LNCAP (cell line): ENCODE measurements at regions not wholly inside any gene's neighbourhood (a gene's known extent, or its start where the extent isn't known, plus 50 kb on each side); places are given as distances from the start of the nearest gene placed in this dataset.

Source experiments
- TF ChIP-seq, protein P1 (sequence below): fragments of 450-650 bp; IDR thresholded peaks from 2 replicates; pipeline ENCODE4 v1.5.1; 2017; ENCODE audit warnings: mild to moderate bottlenecking

DNA sequence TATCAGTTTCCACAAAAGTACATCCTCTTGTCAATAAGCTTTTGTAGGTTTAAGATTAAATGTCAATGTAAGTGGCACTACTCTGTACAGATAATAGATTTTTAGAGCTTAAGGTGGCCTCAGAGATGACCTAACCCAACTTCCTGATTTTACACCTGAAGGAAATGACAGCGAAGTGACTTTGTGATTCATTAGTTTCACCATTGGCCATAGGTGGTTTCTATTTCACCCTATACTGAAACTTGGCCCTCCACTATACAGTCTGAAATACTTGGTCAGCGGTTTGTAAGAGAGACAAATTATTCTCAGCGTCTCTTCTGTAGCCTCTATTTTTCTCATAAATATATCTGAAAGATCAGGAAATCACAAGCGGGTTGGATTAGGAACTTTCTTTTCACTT, 330.4 kb upstream of the FAM98A start:
- TF ChIP-seq, protein P1, sequence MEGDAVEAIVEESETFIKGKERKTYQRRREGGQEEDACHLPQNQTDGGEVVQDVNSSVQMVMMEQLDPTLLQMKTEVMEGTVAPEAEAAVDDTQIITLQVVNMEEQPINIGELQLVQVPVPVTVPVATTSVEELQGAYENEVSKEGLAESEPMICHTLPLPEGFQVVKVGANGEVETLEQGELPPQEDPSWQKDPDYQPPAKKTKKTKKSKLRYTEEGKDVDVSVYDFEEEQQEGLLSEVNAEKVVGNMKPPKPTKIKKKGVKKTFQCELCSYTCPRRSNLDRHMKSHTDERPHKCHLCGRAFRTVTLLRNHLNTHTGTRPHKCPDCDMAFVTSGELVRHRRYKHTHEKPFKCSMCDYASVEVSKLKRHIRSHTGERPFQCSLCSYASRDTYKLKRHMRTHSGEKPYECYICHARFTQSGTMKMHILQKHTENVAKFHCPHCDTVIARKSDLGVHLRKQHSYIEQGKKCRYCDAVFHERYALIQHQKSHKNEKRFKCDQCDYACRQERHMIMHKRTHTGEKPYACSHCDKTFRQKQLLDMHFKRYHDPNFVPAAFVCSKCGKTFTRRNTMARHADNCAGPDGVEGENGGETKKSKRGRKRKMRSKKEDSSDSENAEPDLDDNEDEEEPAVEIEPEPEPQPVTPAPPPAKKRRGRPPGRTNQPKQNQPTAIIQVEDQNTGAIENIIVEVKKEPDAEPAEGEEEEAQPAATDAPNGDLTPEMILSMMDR, result no peak

DNA sequence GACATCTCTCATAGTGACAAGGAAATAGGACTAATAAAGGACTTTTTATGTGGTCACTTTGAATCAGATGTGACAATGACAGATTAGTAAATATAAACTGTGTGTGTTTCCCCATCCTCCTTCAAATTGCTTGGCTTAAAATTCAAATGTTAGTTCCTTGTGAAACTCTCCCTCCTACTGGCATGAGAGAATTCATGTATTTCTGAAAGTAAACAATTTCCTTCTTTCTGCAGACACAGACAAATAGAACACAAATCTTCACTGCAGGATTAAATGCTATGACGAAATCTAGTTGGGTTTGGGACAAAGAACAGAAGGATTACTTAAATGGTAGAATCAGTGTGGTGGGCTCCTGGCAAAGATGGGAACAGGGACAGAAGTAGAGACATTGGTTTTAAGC, 328.7 kb upstream of the FAM98A start:
- TF ChIP-seq, protein P1, result no peak

DNA sequence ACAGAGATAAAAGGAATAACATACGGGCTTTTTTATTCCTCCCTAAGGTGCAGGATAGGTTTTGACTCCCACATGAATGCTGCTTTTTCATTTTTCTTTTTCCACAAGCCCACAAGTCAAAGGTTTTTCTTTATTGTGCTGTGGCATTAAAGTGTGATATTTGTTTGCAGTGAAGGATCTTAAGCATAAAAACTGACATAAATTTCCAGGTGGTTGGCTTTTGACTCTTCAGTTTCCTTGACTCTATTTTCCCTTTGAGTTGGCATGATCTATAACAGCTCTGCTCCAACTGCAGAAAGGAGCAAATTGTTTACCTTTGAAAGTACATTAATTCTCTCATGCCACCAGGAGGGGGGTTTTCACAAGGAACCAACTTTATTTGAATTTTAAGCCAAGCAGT, 326.2 kb upstream of the FAM98A start:
- TF ChIP-seq, protein P1, result no peak

DNA sequence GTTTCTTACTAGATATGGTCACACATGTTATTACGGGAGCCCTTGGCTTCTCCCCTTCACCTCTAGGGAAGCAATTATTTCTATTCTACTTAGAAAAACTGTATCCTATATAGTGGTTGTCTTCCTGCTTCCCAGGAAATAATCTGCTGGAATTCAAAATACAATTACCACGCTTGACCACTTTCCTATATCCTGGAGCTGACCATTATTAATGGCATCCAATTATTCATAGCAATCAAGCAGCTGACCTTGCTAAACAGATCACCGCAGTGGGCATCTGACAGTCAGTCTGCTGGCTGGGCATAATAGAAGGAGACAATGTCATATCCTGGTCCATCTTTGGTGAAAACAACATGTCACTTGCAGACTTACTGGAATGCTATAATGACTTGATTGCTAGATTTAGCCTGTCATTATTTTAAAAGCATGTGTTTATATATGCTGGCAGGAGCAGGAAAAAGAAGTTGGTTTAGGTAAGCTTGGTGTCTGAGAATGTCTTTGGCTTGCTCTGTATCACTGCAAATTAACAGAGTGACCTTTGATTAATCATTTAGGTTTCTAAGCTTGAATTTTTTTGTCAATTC, 325.6 kb upstream of the FAM98A start:
- TF ChIP-seq, protein P1, result no peak

DNA sequence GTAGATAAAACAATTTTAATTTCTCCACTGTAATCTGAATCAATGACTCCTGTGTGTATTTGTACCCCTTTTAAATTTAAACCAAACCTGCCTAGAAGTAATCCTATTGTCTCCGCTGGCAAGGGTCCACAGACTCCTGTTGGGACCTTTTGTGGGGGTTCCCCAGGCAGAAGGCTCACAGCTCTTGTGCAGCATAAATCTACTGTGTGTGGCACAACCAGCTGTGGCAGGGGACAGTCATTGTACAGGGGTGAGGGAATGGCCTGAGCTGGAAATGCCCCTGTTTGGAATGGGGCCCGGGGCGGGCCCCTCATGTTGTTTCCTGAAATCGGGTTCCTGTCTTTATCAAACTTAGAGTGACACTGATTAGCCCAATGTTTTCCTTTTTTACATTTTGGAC, 318.2 kb upstream of the FAM98A start:
- TF ChIP-seq, protein P1, result no peak

DNA sequence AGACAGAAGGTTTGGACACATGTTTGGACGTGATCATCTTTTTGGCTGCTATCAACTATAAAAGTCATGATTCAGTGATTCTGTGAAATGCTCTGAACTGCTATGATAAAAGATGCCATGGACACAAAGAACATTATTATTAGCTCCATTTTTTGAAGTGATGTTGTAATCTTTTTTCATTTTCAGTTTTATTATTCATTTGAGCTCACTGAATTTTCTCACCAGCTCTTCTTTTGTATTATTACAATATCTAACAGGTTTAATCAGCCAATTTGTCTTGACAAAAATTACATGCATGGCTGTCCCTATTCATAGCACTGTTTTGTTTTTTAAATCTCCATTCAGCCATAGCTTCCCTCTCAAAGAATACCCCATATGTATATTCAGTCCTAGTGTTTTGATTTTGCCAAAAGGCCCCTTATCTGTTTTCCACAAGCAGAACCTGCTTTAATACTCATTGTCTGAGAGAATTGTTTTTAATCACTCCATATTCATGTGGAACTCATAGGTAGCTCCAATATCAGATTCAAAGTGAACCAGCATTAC, 314.0 kb upstream of the FAM98A start:
- TF ChIP-seq, protein P1, result no peak

DNA sequence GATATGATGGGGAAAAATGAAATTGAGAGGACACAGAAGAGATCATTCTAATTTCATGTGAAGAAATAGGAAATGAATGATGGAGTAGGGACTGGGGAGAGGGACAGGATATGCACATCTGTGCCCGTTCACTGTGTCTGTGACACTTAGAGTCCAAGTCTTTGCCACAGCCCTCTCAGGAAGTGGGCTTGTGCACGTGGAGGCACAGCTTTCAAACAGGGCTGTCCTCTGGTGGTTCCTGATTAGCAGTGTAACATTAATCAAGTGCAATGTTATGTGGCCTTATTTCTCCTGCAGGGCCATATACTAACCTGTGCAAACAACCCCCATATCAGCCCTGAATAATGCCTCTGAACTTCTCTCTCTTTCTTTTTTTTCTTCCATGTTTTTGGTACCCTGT, 312.2 kb upstream of the FAM98A start:
- TF ChIP-seq, protein P1, result no peak
